ENCODE measurements at regions not wholly inside any gene's neighbourhood (a gene's known extent, or its start where the extent isn't known, plus 50 kb on each side); places are given as distances from the start of the nearest gene placed in this dataset.

- TF ChIP-seq CTCF (IDR thresholded peaks at IDR 0.05) (no peak), POLR2A (IDR thresholded peaks at IDR 0.05) (no peak)
Observed at GRCh38 chr7:113408999-113409398, 290.6 kb upstream of the SMIM30 start.

All from uterus (tissue), 2 donors.